HUES64 (cell line): ENCODE measurements at regions not wholly inside any gene's neighbourhood (a gene's known extent, or its start where the extent isn't known, plus 50 kb on each side); places are given as distances from the start of the nearest gene placed in this dataset.

Experiments used
- H3K27ac ChIP-seq: 2 replicates; pipeline ENCODE4 v1.7.0; 2013; ENCODE audit warnings: low read depth, low read length, inconsistent platforms
- H3K27me3 ChIP-seq: 2 replicates; pipeline ENCODE4 v1.6.1; 2013; ENCODE audit warnings: mild to moderate bottlenecking, low read length; ENCODE audit not compliant: insufficient read depth
- H3K36me3 ChIP-seq: 2 replicates; pipeline ENCODE4 v1.6.1; 2013; ENCODE audit warnings: mild to moderate bottlenecking, low read length; ENCODE audit not compliant: insufficient read depth
- H3K4me1 ChIP-seq: 2 replicates; pipeline ENCODE4 v1.6.1; 2013; ENCODE audit warnings: mild to moderate bottlenecking, low read length, moderate library complexity; ENCODE audit not compliant: insufficient read depth
- H3K4me3 ChIP-seq: 2 replicates; pipeline ENCODE4 v1.5.1; 2013; ENCODE audit warnings: mild to moderate bottlenecking, low read length, moderate library complexity
- H3K9ac ChIP-seq: 2 replicates; pipeline ENCODE4 v1.6.1; 2013; ENCODE audit warnings: mild to moderate bottlenecking, low read depth, low read length
- H3K9me3 ChIP-seq: 2 replicates; pipeline ENCODE4 v1.6.1; 2013; ENCODE audit warnings: low read depth, low read length; ENCODE audit not compliant: insufficient read depth
- WGBS: fragments of 150-250, 120-280 bp; methylation state at CpG from one replicate; pipeline ENCODE4 v1.1.7; 2013; ENCODE audit warnings: missing lambda C conversion rate; 5-methylcytosine and 5-hydroxymethylcytosine counted together

DNA sequence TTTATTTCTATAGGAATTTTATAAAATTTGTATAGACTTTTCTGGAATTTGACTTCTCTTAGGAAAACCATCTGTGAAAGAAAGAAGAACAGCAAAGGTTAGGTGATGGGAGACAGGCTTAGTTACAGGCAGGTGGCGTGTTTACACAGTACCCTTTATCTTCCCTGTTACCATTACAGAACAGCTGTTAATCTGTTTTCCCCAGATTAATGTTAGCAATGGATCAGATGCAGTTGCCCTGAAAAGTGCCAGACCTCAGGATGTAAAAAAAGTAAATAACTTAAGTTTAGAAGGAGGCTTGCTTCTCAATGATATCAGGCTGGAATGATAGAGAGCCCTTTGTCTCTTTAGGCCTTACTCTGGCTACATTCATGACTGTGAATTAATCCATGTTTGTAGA lies 1186.5 kb upstream of the TENM4 start:
- no peaks in the 10 kb centered on the region for H3K27me3 ChIP-seq
- 78% methylated on average over 1 of the region's 1 CpG for WGBS

DNA sequence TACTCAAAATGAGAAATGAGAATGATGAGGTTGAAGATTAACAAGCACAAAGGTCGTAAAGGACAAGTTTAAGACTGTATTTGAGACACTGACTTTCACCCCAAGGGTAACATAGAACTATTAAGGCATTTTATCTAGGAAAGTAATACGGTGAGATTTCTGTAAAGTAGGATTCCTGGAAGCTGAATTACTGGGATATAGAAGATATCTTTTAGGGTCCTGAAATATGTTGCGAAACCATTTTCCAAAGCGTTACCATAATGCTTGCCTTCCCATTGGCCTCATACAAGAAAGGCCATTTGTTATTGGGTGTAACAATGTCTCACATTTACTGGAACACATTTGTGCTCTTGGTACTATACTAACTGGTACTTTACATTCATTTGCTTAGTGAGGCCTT lies 1185.9 kb upstream of the TENM4 start:
- H3K27ac ChIP-seq = no peak overlapping the region
- 98% methylated on average over 4 of the region's 4 CpGs for whole genome bisulfite sequencing
- H3K4me1 ChIP-seq = peaks cover 10% of the 10 kb centered on the region; the same call in 1 of the 2 replicates
- no peaks in the 10 kb centered on the region for H3K27me3 ChIP-seq
- H3K9ac ChIP-seq = no peak overlapping the region
- H3K36me3 ChIP-seq = no peaks in the 10 kb centered on the region
- no peak overlapping the region for H3K4me3 ChIP-seq
- no peaks in the 10 kb centered on the region for H3K9me3 ChIP-seq

More for the DNA sequence above, 1186.5 kb upstream of the TENM4 start:
- Histone ChIP-seq H3K27ac (no peak overlapping the region), H3K4me1 (peaks cover 10% of the 10 kb centered on the region; the same call in 1 of the 2 replicates), H3K9me3 (no peaks in the 10 kb centered on the region), H3K36me3 (no peaks in the 10 kb centered on the region), H3K9ac (no peak overlapping the region), H3K4me3 (no peak overlapping the region)

DNA sequence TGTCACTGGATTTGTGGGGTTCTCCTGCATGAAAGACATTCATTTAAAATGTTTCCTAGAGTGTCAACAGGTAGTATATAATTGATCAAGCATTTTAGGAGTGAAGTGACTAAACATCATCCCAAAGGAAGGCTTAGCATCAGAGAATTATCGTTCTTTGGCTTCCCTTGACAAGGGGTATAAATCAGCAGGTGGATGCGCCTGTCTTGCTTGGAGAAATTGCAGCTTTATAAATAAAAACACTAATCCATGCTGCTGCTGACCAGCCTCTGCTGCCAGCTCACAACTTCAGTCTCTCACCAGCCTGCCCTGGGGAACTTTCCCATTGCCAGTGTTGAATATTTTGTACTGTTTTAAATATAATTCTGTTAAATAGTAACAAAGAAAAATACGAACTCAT lies 1184.7 kb upstream of the TENM4 start:
- Histone ChIP-seq H3K4me1 (peaks cover 6% of the 10 kb centered on the region; the same call in 1 of the 2 replicates), H3K27me3 (no peaks in the 10 kb centered on the region), H3K36me3 (no peaks in the 10 kb centered on the region), H3K4me3 (no peak overlapping the region), H3K27ac (no peak overlapping the region), H3K9me3 (no peaks in the 10 kb centered on the region), H3K9ac (no peak overlapping the region)
- 93% methylated on average over 2 of the region's 3 CpGs for WGBS

DNA sequence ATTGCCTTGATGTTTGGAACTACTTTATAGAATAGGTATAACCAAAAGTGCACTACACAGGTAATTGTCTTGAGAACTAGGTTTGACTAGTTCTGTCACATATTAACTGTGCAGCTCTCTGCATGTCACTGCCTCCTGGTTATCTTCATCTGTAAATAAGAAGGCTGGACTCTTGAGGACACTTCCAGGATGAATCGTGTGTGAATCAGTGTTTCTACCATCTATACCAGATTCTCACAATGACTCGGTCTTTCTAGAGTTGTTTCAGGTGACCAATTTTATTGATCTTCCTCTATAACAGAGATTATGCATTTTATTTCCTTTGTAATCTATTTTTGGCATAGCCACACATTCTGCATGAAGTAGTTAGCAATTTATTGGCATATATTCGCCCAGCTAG lies 1181.0 kb upstream of the TENM4 start:
- H3K9ac ChIP-seq = no peak overlapping the region
- 90% methylated on average over 2 of the region's 3 CpGs for WGBS
- no peaks in the 10 kb centered on the region for H3K9me3 ChIP-seq
- H3K4me3 ChIP-seq = no peak overlapping the region
- no peak overlapping the region for H3K27ac ChIP-seq
- H3K36me3 ChIP-seq = no peaks in the 10 kb centered on the region
- H3K27me3 ChIP-seq = no peaks in the 10 kb centered on the region
- H3K4me1 ChIP-seq = 0 out of 2 replicates have a peak, but pooled peaks cover 2% of the 10 kb centered on the region

DNA sequence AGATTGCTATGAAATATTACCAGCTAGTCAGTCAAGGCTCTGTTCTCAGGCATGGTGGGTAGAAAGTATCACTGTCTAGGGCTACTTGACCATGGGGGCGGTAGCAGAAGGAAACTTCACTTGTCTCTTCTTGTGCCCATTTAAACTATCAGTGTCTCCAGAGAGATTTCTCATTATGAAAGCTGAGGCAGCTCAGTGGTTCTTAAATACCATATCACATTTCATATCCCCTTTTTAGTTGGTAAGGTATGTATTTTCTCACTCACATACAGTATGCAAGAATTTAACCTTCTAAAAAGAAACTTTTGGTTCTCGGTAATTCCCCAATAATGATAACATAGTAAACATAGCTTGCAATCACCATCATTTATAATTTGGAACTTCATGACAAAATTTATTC lies 1180.0 kb upstream of the TENM4 start:
- Histone ChIP-seq H3K4me1 (0 out of 2 replicates have a peak, but pooled peaks cover 2% of the 10 kb centered on the region), H3K27ac (no peak overlapping the region), H3K9ac (no peak overlapping the region), H3K9me3 (no peaks in the 10 kb centered on the region), H3K36me3 (no peaks in the 10 kb centered on the region), H3K27me3 (no peaks in the 10 kb centered on the region), H3K4me3 (no peak overlapping the region)
- WGBS = 100% methylated on average over 1 of the region's 2 CpGs

DNA sequence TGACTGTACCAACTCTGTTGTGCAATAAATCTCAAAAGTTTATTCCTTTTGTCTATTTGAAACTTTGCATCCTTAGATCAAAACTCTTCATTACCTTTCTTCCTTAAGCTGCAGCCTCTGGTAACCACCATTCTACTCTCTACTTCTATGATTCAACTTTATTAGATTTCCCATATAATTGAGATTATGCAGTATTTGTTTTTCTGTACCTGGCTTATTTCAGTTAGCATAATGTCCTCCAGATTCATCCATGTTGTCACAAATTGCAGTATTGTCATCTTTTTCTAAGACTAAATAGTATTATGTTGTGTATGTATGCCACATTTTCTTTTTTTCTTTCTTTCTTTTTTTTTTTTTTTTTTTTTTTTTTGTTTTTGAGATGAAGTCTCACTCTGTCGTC lies 1176.3 kb upstream of the TENM4 start:
- Histone ChIP-seq H3K4me3 (no peak overlapping the region), H3K36me3 (no peaks in the 10 kb centered on the region), H3K27me3 (no peaks in the 10 kb centered on the region), H3K4me1 (no peaks in the 10 kb centered on the region), H3K9me3 (no peaks in the 10 kb centered on the region), H3K27ac (no peak overlapping the region), H3K9ac (no peak overlapping the region)
- 93% methylated on average over 1 of the region's 1 CpG for WGBS

DNA sequence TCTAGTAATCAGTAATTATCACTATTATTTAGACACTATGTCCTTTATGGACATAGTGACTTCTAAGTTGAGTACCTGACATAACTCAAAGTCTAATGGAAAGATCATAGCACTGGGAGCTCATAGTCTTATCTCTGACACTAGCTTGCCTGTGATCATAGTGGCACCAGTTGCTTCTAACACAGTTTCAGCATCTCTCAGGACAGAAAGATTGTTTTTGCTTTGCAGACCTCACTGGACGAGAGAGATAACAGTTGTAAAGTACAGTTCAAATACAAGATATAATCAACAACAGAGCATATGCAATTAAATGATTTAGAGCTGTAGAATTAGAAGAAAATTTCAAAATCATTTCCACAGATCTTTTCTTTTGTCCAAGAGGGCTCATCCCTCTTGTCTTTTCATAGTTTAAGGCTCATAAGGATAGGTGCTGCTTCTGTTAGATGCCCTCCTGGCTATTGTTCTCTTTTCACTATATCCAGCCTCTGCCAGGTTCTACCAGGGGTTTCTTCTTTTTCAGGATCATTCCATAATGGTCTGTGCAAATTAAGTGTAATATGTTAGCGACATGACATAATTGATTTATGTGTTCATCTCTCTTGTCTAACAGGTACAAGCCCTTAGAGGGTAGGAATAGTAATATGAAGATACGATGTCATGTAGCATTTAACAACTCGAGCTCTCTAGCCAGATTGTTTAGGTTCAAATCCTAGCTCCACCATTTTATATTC lies 1175.4 kb upstream of the TENM4 start:
- no peak overlapping the region for H3K9ac ChIP-seq
- H3K27ac ChIP-seq = no peak overlapping the region
- no peak overlapping the region for H3K4me3 ChIP-seq
- 95% methylated on average over 3 of the region's 4 CpGs for WGBS
- no peaks in the 10 kb centered on the region for H3K9me3 ChIP-seq
- no peaks in the 10 kb centered on the region for H3K4me1 ChIP-seq
- no peaks in the 10 kb centered on the region for H3K36me3 ChIP-seq
- no peaks in the 10 kb centered on the region for H3K27me3 ChIP-seq

DNA sequence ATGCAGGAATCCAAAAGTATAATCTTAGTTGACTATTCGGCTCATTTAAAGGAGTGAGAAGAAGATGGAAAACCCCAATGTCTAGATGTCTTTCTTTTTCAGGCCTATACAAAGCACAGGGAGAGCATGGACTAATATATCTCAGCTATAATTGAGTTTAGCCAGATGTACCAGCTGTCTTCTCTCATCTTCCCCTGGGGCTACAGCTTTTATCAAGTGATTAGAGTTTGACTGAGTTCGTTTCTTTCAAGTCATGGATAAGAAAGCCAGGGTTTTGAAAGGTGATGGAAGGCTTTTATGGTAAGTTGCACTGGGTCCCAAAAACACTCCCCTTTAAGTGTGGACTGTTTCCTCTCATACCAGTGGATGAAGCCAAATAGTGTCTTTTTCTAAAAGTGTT lies 1172.8 kb upstream of the TENM4 start:
- 76% methylated on average over 2 of the region's 2 CpGs for WGBS
- H3K4me3 ChIP-seq = no peak overlapping the region

DNA sequence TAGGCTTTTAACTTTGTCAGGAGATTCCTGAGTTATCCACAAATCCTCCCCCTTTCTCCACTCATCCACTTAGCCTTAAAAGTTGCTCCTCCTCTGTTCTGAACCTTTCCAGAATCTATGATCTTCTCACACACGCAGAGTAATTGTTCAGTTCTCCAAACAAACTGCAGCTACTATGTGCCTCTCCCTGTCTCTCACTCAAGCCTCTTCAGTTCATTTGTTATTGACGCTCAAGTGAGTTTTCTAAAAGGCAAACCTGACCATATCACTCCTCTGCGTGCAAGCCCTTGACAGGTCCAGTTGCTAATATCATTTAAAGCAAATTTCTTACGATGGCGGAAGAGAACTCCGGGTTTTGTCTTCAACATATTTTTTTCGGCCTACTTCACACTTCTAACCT lies 1169.7 kb upstream of the TENM4 start:
- H3K9ac ChIP-seq = no peak overlapping the region
- H3K36me3 ChIP-seq = no peaks in the 10 kb centered on the region
- H3K4me1 ChIP-seq = peaks cover 6% of the 10 kb centered on the region; the same call in 1 of the 2 replicates
- 95% methylated on average over 7 of the region's 7 CpGs for WGBS
- no peak overlapping the region for H3K4me3 ChIP-seq
- no peak overlapping the region for H3K27ac ChIP-seq
- no peaks in the 10 kb centered on the region for H3K9me3 ChIP-seq
- no peaks in the 10 kb centered on the region for H3K27me3 ChIP-seq

More for the DNA sequence above, 1172.8 kb upstream of the TENM4 start:
- Histone ChIP-seq H3K36me3 (no peaks in the 10 kb centered on the region), H3K27ac (no peak overlapping the region), H3K9ac (no peak overlapping the region), H3K4me1 (no peaks in the 10 kb centered on the region), H3K9me3 (no peaks in the 10 kb centered on the region), H3K27me3 (no peaks in the 10 kb centered on the region)

DNA sequence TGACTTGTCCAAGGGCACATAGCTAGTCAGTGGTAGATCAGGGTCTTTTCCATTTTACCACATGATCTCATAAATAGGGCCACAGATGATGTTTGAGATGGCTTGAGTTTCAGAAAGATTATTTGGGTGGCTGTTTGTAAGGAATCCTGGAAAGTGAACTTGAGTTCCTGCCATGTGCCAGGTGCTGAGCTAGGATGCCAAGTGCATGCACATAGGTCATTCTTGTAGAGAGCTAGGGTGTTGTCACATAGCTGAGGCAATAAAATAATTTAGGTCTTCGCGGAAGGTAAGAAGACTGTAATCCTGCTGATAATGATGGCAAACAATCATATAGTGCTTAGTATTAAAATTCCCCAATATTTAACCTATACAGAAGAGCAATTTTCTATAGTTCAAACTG lies 1162.6 kb upstream of the TENM4 start:
- H3K27me3 ChIP-seq = no peaks in the 10 kb centered on the region
- no peaks in the 10 kb centered on the region for H3K9me3 ChIP-seq
- no peak overlapping the region for H3K4me3 ChIP-seq
- 100% methylated on average over 1 of the region's 2 CpGs for WGBS
- no peak overlapping the region for H3K27ac ChIP-seq
- H3K36me3 ChIP-seq = no peaks in the 10 kb centered on the region
- H3K4me1 ChIP-seq = peaks cover 6% of the 10 kb centered on the region; the same call in 1 of the 2 replicates
- no peak overlapping the region for H3K9ac ChIP-seq

DNA sequence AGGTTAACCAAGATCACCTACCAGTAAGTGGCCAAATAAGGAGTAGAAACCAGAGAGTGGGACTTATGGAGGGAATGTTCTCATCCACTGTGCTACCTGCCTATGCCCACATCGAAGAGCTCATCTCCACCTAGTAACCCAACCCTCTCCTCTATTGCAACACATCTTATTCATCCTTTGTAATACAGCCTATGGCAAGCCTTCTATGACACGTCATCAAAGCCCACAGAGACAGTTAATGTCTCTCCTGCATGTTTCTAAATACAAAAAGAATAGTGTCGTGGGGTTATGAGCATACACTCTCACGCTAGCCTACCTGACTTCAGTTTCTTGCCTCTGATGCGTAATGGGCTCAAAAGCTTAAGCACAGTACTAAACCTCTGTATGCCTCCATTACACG lies 1158.1 kb upstream of the TENM4 start:
- Histone ChIP-seq H3K4me3 (no peak overlapping the region), H3K9me3 (no peaks in the 10 kb centered on the region), H3K36me3 (no peaks in the 10 kb centered on the region), H3K27me3 (no peaks in the 10 kb centered on the region), H3K9ac (no peak overlapping the region), H3K4me1 (peaks cover 6% of the 10 kb centered on the region; the same call in 1 of the 2 replicates), H3K27ac (no peak overlapping the region)
- 98% methylated on average over 6 of the region's 6 CpGs for whole genome bisulfite sequencing
